GM23338 (cell line): ENCODE measurements at regions not wholly inside any gene's neighbourhood (a gene's known extent, or its start where the extent isn't known, plus 50 kb on each side); places are given as distances from the start of the nearest gene placed in this dataset.

ENCODE experiments used
- ATAC-seq: fragments of 200-7000 bp; cut with Tn5 transposase; 3 replicates; pipeline ENCODE4 v1.9.1; 2020
- DNase-seq: peaks from one replicate; pipeline ENCODE4 v3.0.0-alpha.2; 2015; ENCODE audit warnings: low spot score
- H2AFZ ChIP-seq: fragments of 200-600 bp; sonication (generic); 2 replicates; pipeline ENCODE4 v1.8.0; 2016; ENCODE audit warnings: antibody characterized with exemption, mild to moderate bottlenecking, moderate library complexity
- H3F3A ChIP-seq: fragments of 200-600 bp; sonication (generic); replicated peaks from 2 replicates; pipeline ENCODE4 v1.8.0; 2017; ENCODE audit warnings: antibody characterized with exemption, mixed run types, low read depth
- H3K27ac ChIP-seq: fragments of 200-600 bp; sonication (generic); 2 replicates; pipeline ENCODE4 v1.6.1; 2016; ENCODE audit warnings: low read depth
- H3K27me3 ChIP-seq: fragments of 200-600 bp; sonication (generic); 2 replicates; pipeline ENCODE4 v1.8.0; 2016; ENCODE audit warnings: mild to moderate bottlenecking, mixed run types, moderate library complexity; ENCODE audit not compliant: insufficient read depth
- H3K36me3 ChIP-seq: fragments of 200-600 bp; sonication (generic); 2 replicates; pipeline ENCODE4 v1.8.0; 2016; ENCODE audit warnings: mild to moderate bottlenecking; ENCODE audit not compliant: insufficient read depth
- H3K4me1 ChIP-seq: fragments of 200-600 bp; sonication (generic); 2 replicates; pipeline ENCODE4 v1.8.0; 2016; ENCODE audit warnings: mild to moderate bottlenecking, moderate library complexity; ENCODE audit not compliant: insufficient read depth
- H3K4me2 ChIP-seq: fragments of 200-600 bp; sonication (generic); 2 replicates; pipeline ENCODE4 v1.7.1; 2017; ENCODE audit warnings: mixed run types
- H3K4me3 ChIP-seq: fragments of 200-600 bp; sonication (generic); 2 replicates; pipeline ENCODE4 v1.6.1; 2016; ENCODE audit warnings: mixed run types
- H3K79me2 ChIP-seq: fragments of 200-600 bp; sonication (generic); replicated peaks from 2 replicates; pipeline ENCODE4 v1.8.0; 2017; ENCODE audit warnings: mild to moderate bottlenecking; ENCODE audit not compliant: insufficient read depth
- H3K9me2 ChIP-seq: fragments of 200-600 bp; sonication (generic); 2 replicates; pipeline ENCODE4 v1.8.0; 2017; ENCODE audit not compliant: insufficient read depth
- H4K20me1 ChIP-seq: fragments of 200-600 bp; sonication (generic); replicated peaks from 2 replicates; pipeline ENCODE4 v1.8.0; 2017; ENCODE audit warnings: mild to moderate bottlenecking; ENCODE audit not compliant: insufficient read depth
- H3K27ac Mint-ChIP-seq: 2 replicates; pipeline ENCODE4 v1.8.0; 2020; ENCODE audit warnings: inconsistent platforms, mild to moderate bottlenecking, moderate library complexity, mixed read lengths
- H3K27me3 Mint-ChIP-seq: 3 replicates; pipeline ENCODE4 v1.8.0; 2022; ENCODE audit warnings: low read depth, mild to moderate bottlenecking, moderate library complexity, mixed read lengths, inconsistent platforms; ENCODE audit not compliant: insufficient read depth, poor library complexity
- H3K36me3 Mint-ChIP-seq: 3 replicates; pipeline ENCODE4 v1.8.0; 2021; ENCODE audit warnings: low read depth, mild to moderate bottlenecking, inconsistent platforms, moderate library complexity, mixed read lengths
- H3K4me1 Mint-ChIP-seq: 3 replicates; pipeline ENCODE4 v1.8.0; 2020; ENCODE audit warnings: mild to moderate bottlenecking, inconsistent platforms, mixed read lengths
- H3K4me3 Mint-ChIP-seq: 3 replicates; pipeline ENCODE4 v1.8.0; 2021; ENCODE audit warnings: moderate library complexity, mild to moderate bottlenecking, inconsistent platforms, mixed read lengths
- H3K9me3 Mint-ChIP-seq: 3 replicates; pipeline ENCODE4 v1.8.0; 2020; ENCODE audit warnings: moderate library complexity, mild to moderate bottlenecking, inconsistent platforms, mixed read lengths
- CREB1 ChIP-seq: fragments of 250-450 bp; sonication (Bioruptor Pico); IDR thresholded peaks from 2 replicates; pipeline ENCODE4 v1.5.0; 2020; ENCODE audit warnings: low read depth, mild to moderate bottlenecking, moderate library complexity
- EZH2phosphoT487 ChIP-seq: fragments of 200-600 bp; sonication (generic); IDR thresholded peaks from one replicate; pipeline ENCODE4 v1.8.1; 2018; ENCODE audit warnings: antibody characterized with exemption; ENCODE audit not compliant: unreplicated experiment
- POLR2AphosphoS5 ChIP-seq: IDR thresholded peaks from 2 replicates; pipeline ENCODE4 v1.6.1; 2016; ENCODE audit warnings: antibody characterized with exemption, low read depth
- ZNF331 ChIP-seq: fragments of 250-450 bp; sonication (Bioruptor Pico); IDR thresholded peaks from 2 replicates; pipeline ENCODE4 v1.5.0; 2020; ENCODE audit warnings: low read depth, mild to moderate bottlenecking, moderate library complexity
- TF ChIP-seq, protein P1 (sequence below), 2 experiments: fragments of 200-600 bp in 1 of 2; sonication (generic) in 1 of 2; conservative IDR thresholded peaks; 2 replicates each; pipeline versions ENCODE4 v1.5.1 to v1.6.1; 2016 to 2017; ENCODE audit warnings: antibody characterized with exemption in 2 of 2, low read depth in 2 of 2, mild to moderate bottlenecking in 2 of 2, moderate library complexity in 1 of 2
- TF ChIP-seq, protein P2 (sequence below): IDR thresholded peaks from one replicate; pipeline ENCODE4 v1.6.1; 2018; ENCODE audit warnings: antibody characterized with exemption; ENCODE audit not compliant: unreplicated experiment

DNA sequence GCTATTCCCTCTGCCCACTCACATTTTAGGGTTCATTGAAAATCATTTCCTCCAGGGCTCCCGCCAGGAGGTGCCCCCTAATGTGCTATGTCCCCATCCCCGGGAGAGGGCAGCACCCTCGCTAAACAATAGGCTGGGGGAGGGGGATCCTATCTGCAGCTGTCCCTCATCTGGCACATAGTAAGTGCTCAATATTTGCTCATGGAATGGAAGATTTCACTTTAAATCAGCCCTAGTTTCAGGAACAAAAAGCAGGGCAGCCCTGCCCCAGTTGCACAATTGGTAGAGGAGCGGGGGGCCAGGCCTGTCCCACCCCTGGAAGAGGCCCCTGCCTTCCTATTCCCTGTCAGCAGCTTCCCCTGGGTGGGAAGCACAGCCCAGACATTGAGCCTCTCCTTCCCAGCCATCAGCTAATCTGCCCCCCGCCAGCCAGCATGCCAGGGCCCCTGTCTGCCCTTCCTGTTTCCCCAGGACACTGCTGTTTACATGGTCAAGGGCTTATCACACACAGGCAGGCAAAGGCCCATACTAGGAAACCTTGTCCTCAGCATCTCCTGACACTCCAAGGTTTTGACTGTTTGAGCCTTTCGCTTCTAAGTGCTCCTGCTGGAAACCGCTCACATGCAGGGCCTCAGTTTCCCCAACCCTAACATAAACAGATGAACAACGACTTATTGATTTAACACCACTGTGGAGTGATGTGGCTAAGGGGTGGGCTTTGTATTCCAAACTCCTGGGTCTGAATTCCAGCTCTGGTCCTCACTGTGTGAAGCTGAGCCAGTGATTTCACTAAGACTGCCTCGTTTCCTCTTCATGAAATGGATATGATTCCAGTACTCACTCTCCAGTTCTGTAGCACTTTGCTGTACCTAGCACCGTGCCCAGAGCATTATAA is 130.7 kb upstream of the ZMIZ1 start:
- Histone ChIP-seq H3K36me3 (no peaks in the 10 kb centered on the region), H3F3A (no peaks in the 10 kb centered on the region), H4K20me1 (no peaks in the 10 kb centered on the region), H3K27me3 (no peaks in the 10 kb centered on the region), H3K27ac (no peak overlapping the region), H3K4me3 (no peak overlapping the region), H3K9me2 (no peaks in the 10 kb centered on the region), H3K4me2 (no peak overlapping the region), H3K79me2 (no peaks in the 10 kb centered on the region), H2AFZ (no peak overlapping the region), H3K4me1 (peaks cover 9% of the 10 kb centered on the region)
- Mint-ChIP-seq H3K9me3 (peaks cover 11% of the 10 kb centered on the region), H3K4me3 (no peak overlapping the region), H3K27ac (no peak overlapping the region), H3K27me3 (peaks cover 7% of the 10 kb centered on the region), H3K4me1 (peaks cover 16% of the 10 kb centered on the region), H3K36me3 (peaks cover 5% of the 10 kb centered on the region; the same call in 1 of the 3 replicates)
- TF ChIP-seq CREB1 (CRISPR knock-in tag), result no peak
- TF ChIP-seq, protein P1, sequence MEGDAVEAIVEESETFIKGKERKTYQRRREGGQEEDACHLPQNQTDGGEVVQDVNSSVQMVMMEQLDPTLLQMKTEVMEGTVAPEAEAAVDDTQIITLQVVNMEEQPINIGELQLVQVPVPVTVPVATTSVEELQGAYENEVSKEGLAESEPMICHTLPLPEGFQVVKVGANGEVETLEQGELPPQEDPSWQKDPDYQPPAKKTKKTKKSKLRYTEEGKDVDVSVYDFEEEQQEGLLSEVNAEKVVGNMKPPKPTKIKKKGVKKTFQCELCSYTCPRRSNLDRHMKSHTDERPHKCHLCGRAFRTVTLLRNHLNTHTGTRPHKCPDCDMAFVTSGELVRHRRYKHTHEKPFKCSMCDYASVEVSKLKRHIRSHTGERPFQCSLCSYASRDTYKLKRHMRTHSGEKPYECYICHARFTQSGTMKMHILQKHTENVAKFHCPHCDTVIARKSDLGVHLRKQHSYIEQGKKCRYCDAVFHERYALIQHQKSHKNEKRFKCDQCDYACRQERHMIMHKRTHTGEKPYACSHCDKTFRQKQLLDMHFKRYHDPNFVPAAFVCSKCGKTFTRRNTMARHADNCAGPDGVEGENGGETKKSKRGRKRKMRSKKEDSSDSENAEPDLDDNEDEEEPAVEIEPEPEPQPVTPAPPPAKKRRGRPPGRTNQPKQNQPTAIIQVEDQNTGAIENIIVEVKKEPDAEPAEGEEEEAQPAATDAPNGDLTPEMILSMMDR (conservative IDR thresholded peaks at IDR 0.05; ENCODE audit: low read depth in 2 of 2), result peak in 1 of 2 experiments; percentile 39; a peak in 2 of 4 replicates
- peak; percentile 68 for ATAC-seq
- DNase-seq, result peak; percentile 20

- H3K4me3 Mint-ChIP-seq, result no peak overlapping the region
- Histone ChIP-seq H3K4me2 (no peak overlapping the region), H4K20me1 (no peaks in the 10 kb centered on the region), H3K79me2 (no peaks in the 10 kb centered on the region), H2AFZ (no peak overlapping the region), H3K9me2 (no peaks in the 10 kb centered on the region), H3K4me1 (peaks cover 9% of the 10 kb centered on the region), H3K27me3 (no peaks in the 10 kb centered on the region), H3F3A (no peaks in the 10 kb centered on the region), H3K36me3 (no peaks in the 10 kb centered on the region), H3K27ac (no peak overlapping the region), H3K4me3 (no peak overlapping the region)
- peaks cover 9% of the 10 kb centered on the region for H3K27me3 Mint-ChIP-seq
- H3K9me3 Mint-ChIP-seq, result peaks cover 15% of the 10 kb centered on the region
- H3K4me1 Mint-ChIP-seq, result peaks cover 18% of the 10 kb centered on the region
- no peak for DNase-seq
- H3K36me3 Mint-ChIP-seq, result peaks cover 5% of the 10 kb centered on the region; the same call in 1 of the 3 replicates
- no peak for ATAC-seq
- no peak overlapping the region for H3K27ac Mint-ChIP-seq
- TF ChIP-seq EZH2phosphoT487 (no peak), ZNF331 (no peak), POLR2AphosphoS5 (no peak)
- TF ChIP-seq, protein P2, sequence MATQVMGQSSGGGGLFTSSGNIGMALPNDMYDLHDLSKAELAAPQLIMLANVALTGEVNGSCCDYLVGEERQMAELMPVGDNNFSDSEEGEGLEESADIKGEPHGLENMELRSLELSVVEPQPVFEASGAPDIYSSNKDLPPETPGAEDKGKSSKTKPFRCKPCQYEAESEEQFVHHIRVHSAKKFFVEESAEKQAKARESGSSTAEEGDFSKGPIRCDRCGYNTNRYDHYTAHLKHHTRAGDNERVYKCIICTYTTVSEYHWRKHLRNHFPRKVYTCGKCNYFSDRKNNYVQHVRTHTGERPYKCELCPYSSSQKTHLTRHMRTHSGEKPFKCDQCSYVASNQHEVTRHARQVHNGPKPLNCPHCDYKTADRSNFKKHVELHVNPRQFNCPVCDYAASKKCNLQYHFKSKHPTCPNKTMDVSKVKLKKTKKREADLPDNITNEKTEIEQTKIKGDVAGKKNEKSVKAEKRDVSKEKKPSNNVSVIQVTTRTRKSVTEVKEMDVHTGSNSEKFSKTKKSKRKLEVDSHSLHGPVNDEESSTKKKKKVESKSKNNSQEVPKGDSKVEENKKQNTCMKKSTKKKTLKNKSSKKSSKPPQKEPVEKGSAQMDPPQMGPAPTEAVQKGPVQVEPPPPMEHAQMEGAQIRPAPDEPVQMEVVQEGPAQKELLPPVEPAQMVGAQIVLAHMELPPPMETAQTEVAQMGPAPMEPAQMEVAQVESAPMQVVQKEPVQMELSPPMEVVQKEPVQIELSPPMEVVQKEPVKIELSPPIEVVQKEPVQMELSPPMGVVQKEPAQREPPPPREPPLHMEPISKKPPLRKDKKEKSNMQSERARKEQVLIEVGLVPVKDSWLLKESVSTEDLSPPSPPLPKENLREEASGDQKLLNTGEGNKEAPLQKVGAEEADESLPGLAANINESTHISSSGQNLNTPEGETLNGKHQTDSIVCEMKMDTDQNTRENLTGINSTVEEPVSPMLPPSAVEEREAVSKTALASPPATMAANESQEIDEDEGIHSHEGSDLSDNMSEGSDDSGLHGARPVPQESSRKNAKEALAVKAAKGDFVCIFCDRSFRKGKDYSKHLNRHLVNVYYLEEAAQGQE, result no peak
- TF ChIP-seq, protein P1 (conservative IDR thresholded peaks at IDR 0.05; ENCODE audit: low read depth in 2 of 2), result no peak
These were observed 129.8 kb upstream of the ZMIZ1 start for GRCh38 chr10:78938695-78939672.
